DMS53 (cell line): ENCODE measurements at regions not wholly inside any gene's neighbourhood (a gene's known extent, or its start where the extent isn't known, plus 50 kb on each side); places are given as distances from the start of the nearest gene placed in this dataset.
A peak's percentile ranks its signal among the peaks of the same experiment; 100 is the strongest.

Experiments
- DNase-seq: peaks from one replicate; lab custom pipeline; 2025; lab: John Stamatoyannopoulos, UW

GRCh38 chr1:233520261-233521191, 93.4 kb upstream of the KCNK1 start:
- DNase-seq = no peak

GRCh38 chr1:233523047-233523446, 90.9 kb upstream of the KCNK1 start:
- DNase-seq = no peak

- DNase-seq = no peak
Measured at GRCh38 chr1:233527818-233528217, 86.1 kb upstream of the KCNK1 start.

GRCh38 chr1:233530665-233531386, 83.1 kb upstream of the KCNK1 start:
- DNase-seq = no peak

- DNase-seq = no peak
Measured at GRCh38 chr1:233540816-233541215, 73.1 kb upstream of the KCNK1 start.

- DNase-seq = peak; percentile 95
Measured at GRCh38 chr1:233543338-233544255, 70.3 kb upstream of the KCNK1 start.

- no peak for DNase-seq
Measured at GRCh38 chr1:233544304-233544703, 69.6 kb upstream of the KCNK1 start.

- DNase-seq = no peak
Measured at GRCh38 chr1:233547726-233548125, 66.2 kb upstream of the KCNK1 start.

GRCh38 chr1:233549404-233549803, 64.5 kb upstream of the KCNK1 start:
- DNase-seq = no peak

- DNase-seq = no peak
Measured at GRCh38 chr1:233549917-233550316, 64.0 kb upstream of the KCNK1 start.

GRCh38 chr1:233554037-233554436, 59.9 kb upstream of the KCNK1 start:
- DNase-seq = no peak

- DNase-seq = peak; percentile 17
Measured at GRCh38 chr1:233561708-233562426, 52.0 kb upstream of the KCNK1 start.
